K562 (cell line): ENCODE measurements at regions not wholly inside any gene's neighbourhood (a gene's known extent, or its start where the extent isn't known, plus 50 kb on each side); places are given as distances from the start of the nearest gene placed in this dataset.

Experiments
- ATAC-seq: fragments of 200-7000 bp; cut with Tn5 transposase; 3 replicates; pipeline ENCODE4 v1.9.1; 2020; ENCODE audit warnings: moderate library complexity
- BruUV-seq: library from RNA; stranded (reverse); fragments of 400-500 nt; replicated peaks from 2 replicates; lab custom pipeline; 2021; lab: Mats Ljungman, UMichigan
- CTCF ChIA-PET: fragments of 300-600 bp; formaldehyde crosslinking; extraction: SDS; loops from one replicate; lab custom pipeline; 2021; ENCODE audit warnings: low intra/inter-chr PET ratio; lab: Yijun Ruan, JAX
- POLR2A ChIA-PET: fragments of 300-600, 350-650 bp; sonication (Branson Sonifier 250); formaldehyde crosslinking; extraction: SDS; loops from one replicate; lab custom pipeline; 2021; ENCODE audit warnings: antibody characterized with exemption, inconsistent platforms; lab: Yijun Ruan, JAX
- DNase-seq, 4 experiments: peaks; one replicate each; pipeline versions ENCODE4 v3.0.0 to v3.0.0-alpha.2; 2011 to 2018; ENCODE audit warnings: low spot score in 3 of 4, mixed read lengths in 3 of 4; ENCODE audit errors: extremely low read depth in 1 of 4
- FAIRE-seq: peaks from 2 replicates; lab custom pipeline; 2011; peaks lifted over from hg19 to GRCh38; lab: Jason Lieb, UNC
- H2AFZ ChIP-seq: 2 replicates; pipeline ENCODE4 v1.6.0; 2011; ENCODE audit warnings: low read depth, low read length, control low read depth, inconsistent platforms
- H3K27ac ChIP-seq: fragments of 200-600 bp; 3 replicates; pipeline ENCODE4 v1.8.0; 2011; ENCODE audit warnings: low read depth, mild to moderate bottlenecking, control low read depth, inconsistent platforms, low read length, moderate library complexity, mixed read lengths; ENCODE audit errors: extremely low read depth
- H3K27me3 ChIP-seq, 2 experiments: fragments of 300-600 bp in 1 of 2; 2 replicates in 1 of 2; 3 replicates in 1 of 2; pipeline versions ENCODE4 v1.6.0 to v1.8.0; 2011; ENCODE audit warnings: inconsistent platforms in 2 of 2, low read length in 2 of 2, mild to moderate bottlenecking in 1 of 2, mixed read lengths in 1 of 2, moderate library complexity in 1 of 2; ENCODE audit not compliant: control insufficient read depth in 2 of 2, insufficient read depth in 2 of 2
- H3K36me3 ChIP-seq: fragments of 300-600 bp; 3 replicates; pipeline ENCODE4 v1.8.0; 2011; ENCODE audit warnings: mild to moderate bottlenecking, low read length, inconsistent platforms; ENCODE audit not compliant: control insufficient read depth, insufficient read depth
- H3K4me1 ChIP-seq, 2 experiments: fragments of 200-600 bp in 1 of 2; replicated peaks in 1 of 2; 2 replicates in 1 of 2; 3 replicates in 1 of 2; pipeline versions ENCODE4 v1.5.1 to v1.8.0; 2011; ENCODE audit warnings: inconsistent platforms in 2 of 2, low read length in 2 of 2, mild to moderate bottlenecking in 1 of 2, mixed read lengths in 1 of 2, moderate library complexity in 1 of 2; ENCODE audit not compliant: control insufficient read depth in 2 of 2, insufficient read depth in 2 of 2
- H3K4me2 ChIP-seq: 2 replicates; pipeline ENCODE4 v1.6.1; 2011; ENCODE audit warnings: low read length, control low read depth, inconsistent platforms, mixed read lengths; ENCODE audit not compliant: insufficient read depth
- H3K4me3 ChIP-seq: fragments of 200-600 bp; sonication (generic), shearing (Covaris generic); 2 replicates; pipeline ENCODE4 v1.5.1; 2016; ENCODE audit warnings: control low read depth, inconsistent platforms
- H3K79me2 ChIP-seq: fragments of 200-600 bp; 3 replicates; pipeline ENCODE4 v1.8.0; 2011; ENCODE audit warnings: low read length, inconsistent platforms; ENCODE audit not compliant: control insufficient read depth, insufficient read depth
- H3K9ac ChIP-seq, 2 experiments: 2 replicates each; pipeline versions ENCODE4 v1.6.0 to v1.6.1; 2011; ENCODE audit warnings: low read depth in 2 of 2, low read length in 2 of 2, control low read depth in 1 of 2, inconsistent platforms in 1 of 2, mild to moderate bottlenecking in 1 of 2, mixed read lengths in 1 of 2; ENCODE audit not compliant: insufficient read depth in 1 of 2
- H3K9me1 ChIP-seq: one replicate; pipeline ENCODE4 v1.6.0; 2011; ENCODE audit warnings: inconsistent platforms, mild to moderate bottlenecking, low read length, moderate library complexity; ENCODE audit not compliant: control insufficient read depth, insufficient read depth
- H3K9me3 ChIP-seq: replicated peaks from 2 replicates; pipeline ENCODE4 v1.5.1; 2011; ENCODE audit warnings: low read depth, low read length, inconsistent platforms; ENCODE audit not compliant: control insufficient read depth, insufficient read depth
- H4K20me1 ChIP-seq: replicated peaks from 2 replicates; pipeline ENCODE4 v1.6.1; 2011; ENCODE audit warnings: low read length, inconsistent platforms, mixed read lengths; ENCODE audit not compliant: control insufficient read depth, insufficient read depth
- CBFA2T3 ChIP-seq: fragments of 450-650 bp; IDR thresholded peaks from 2 replicates; pipeline ENCODE4 v1.6.1; 2017
- SFPQ ChIP-seq: fragments of 200-400 bp; formaldehyde crosslinking; IDR thresholded peaks from 2 replicates; pipeline ENCODE4 v1.6.1; 2017; ENCODE audit warnings: mild to moderate bottlenecking, low read depth, low read length, moderate library complexity
- SREBF1 ChIP-seq: fragments of 150-350 bp; IDR thresholded peaks from 2 replicates; pipeline ENCODE4 v1.6.1; 2014; ENCODE audit warnings: antibody characterized with exemption, low read depth, low read length, borderline replicate concordance
- WGBS: fragments of 100-300 bp; shearing (Covaris generic); methylation state at CpG from one replicate; pipeline ENCODE4 v1.1.6; 2016; ENCODE audit warnings: low coverage, mixed read lengths; ENCODE audit not compliant: insufficient coverage; ENCODE audit errors: missing lambda C conversion rate; 5-methylcytosine and 5-hydroxymethylcytosine counted together
- in situ Hi-C: fragments of 300-500 bp; cut with MboI; formaldehyde crosslinking; loops from 4 replicates; pipeline ENCODE4 v1.15.0; 2018; ENCODE audit warnings: inconsistent platforms, mixed read lengths
- intact Hi-C: fragments of 100-400 bp; cut with micrococcal nuclease; formaldehyde crosslinking; loops from 2 replicates; pipeline ENCODE4 v1.14.2; 2022

GRCh38 chr4:143091862-143092261, 92.9 kb upstream of the USP38 start (continued):
- no peak for TF ChIP-seq SREBF1
- TF ChIP-seq, all 486 proteins: peak for 0

- Histone ChIP-seq H3K27me3 (no peaks in the 10 kb centered on the region), H3K9me3 (0 out of 2 replicates have a peak, but pooled peaks cover 4% of the 10 kb centered on the region), H4K20me1 (no peaks in the 10 kb centered on the region), H2AFZ (no peak overlapping the region), H3K4me1 (no peaks in the 10 kb centered on the region), H3K36me3 (no peaks in the 10 kb centered on the region), H3K4me2 (no peak overlapping the region), H3K9me1 (no peaks in the 10 kb centered on the region), H3K4me3 (no peak overlapping the region), H3K9ac (no peak overlapping the region), H3K27ac (no peak overlapping the region), H3K79me2 (no peaks in the 10 kb centered on the region)
- POLR2A ChIA-PET, result no interaction called here
- peak; percentile 14; the same call in 1 of the 2 replicates for TF ChIP-seq CBFA2T3
- TF ChIP-seq SFPQ, result no peak
- FAIRE-seq, result no peak
- no TSS peak for BruUV-seq
- ATAC-seq, result no peak
- in situ Hi-C loops, result no loop called here
- 0% methylated on average over 1 of the region's 1 CpG for WGBS
- peak in 1 of 4 experiments; percentile 7 for DNase-seq
- CTCF ChIA-PET, result no interaction called here
- intact Hi-C loops, result no loop called here
Measured at GRCh38 chr4:143095447-143095846, 89.3 kb upstream of the USP38 start.
